H9 (cell line): ENCODE measurements at regions not wholly inside any gene's neighbourhood (a gene's known extent, or its start where the extent isn't known, plus 50 kb on each side); places are given as distances from the start of the nearest gene placed in this dataset.

Source experiments
- DNase-seq: peaks from one replicate; pipeline ENCODE4 v3.0.0-alpha.2; 2017
- H2AFZ ChIP-seq: one replicate; pipeline ENCODE4 v1.6.1; 2013; ENCODE audit warnings: mild to moderate bottlenecking, low read length, control low read depth, moderate library complexity
- H2AK5ac ChIP-seq: 2 replicates; pipeline ENCODE4 v1.6.1; 2013; ENCODE audit warnings: low read length, control low read depth, mixed read lengths; ENCODE audit not compliant: insufficient read length
- H2BK120ac ChIP-seq: one replicate; pipeline ENCODE4 v1.6.1; 2013; ENCODE audit warnings: low read depth, mild to moderate bottlenecking, low read length, control low read depth, inconsistent platforms; ENCODE audit not compliant: poor library complexity, severe bottlenecking
- H2BK12ac ChIP-seq: 2 replicates; pipeline ENCODE4 v1.6.1; 2013; ENCODE audit warnings: low read length, control low read depth, mixed read lengths, low read depth; ENCODE audit not compliant: insufficient read length
- H2BK15ac ChIP-seq: 2 replicates; pipeline ENCODE4 v1.6.1; 2013; ENCODE audit warnings: low read depth, low read length, control low read depth
- H2BK20ac ChIP-seq: one replicate; pipeline ENCODE4 v1.6.1; 2013; ENCODE audit warnings: low read depth, mild to moderate bottlenecking, low read length, control low read depth, inconsistent platforms; ENCODE audit not compliant: poor library complexity, severe bottlenecking
- H2BK5ac ChIP-seq: 2 replicates; pipeline ENCODE4 v1.6.1; 2013; ENCODE audit warnings: low read length, control low read depth, mixed read lengths; ENCODE audit not compliant: insufficient read length
- H3K14ac ChIP-seq: 2 replicates; pipeline ENCODE4 v1.6.1; 2013; ENCODE audit warnings: low read length, control low read depth; ENCODE audit not compliant: insufficient read depth
- H3K18ac ChIP-seq: 2 replicates; pipeline ENCODE4 v1.6.1; 2013; ENCODE audit warnings: low read depth, mild to moderate bottlenecking, mixed read lengths, low read length, control low read depth; ENCODE audit not compliant: insufficient read length
- H3K23ac ChIP-seq: 2 replicates; pipeline ENCODE4 v1.6.1; 2013; ENCODE audit warnings: low read length, control low read depth, mixed read lengths, low read depth; ENCODE audit not compliant: insufficient read length
- H3K23me2 ChIP-seq: 2 replicates; pipeline ENCODE4 v1.6.1; 2013; ENCODE audit warnings: low read depth, mild to moderate bottlenecking, mixed read lengths, low read length, control low read depth; ENCODE audit not compliant: insufficient read length, poor library complexity, severe bottlenecking
- H3K27ac ChIP-seq: 2 replicates; pipeline ENCODE4 v1.5.1; 2013; ENCODE audit warnings: low read length, control low read depth, mixed read lengths, low read depth; ENCODE audit not compliant: insufficient read length
- H3K27me3 ChIP-seq: 2 replicates; pipeline ENCODE4 v1.6.1; 2013; ENCODE audit warnings: low read length, control low read depth, inconsistent platforms; ENCODE audit not compliant: insufficient read depth
- H3K4ac ChIP-seq: 2 replicates; pipeline ENCODE4 v1.6.1; 2013; ENCODE audit warnings: low read depth, mild to moderate bottlenecking, control low read depth, inconsistent platforms, low read length, moderate library complexity
- H3K4me1 ChIP-seq: 2 replicates; pipeline ENCODE4 v1.6.1; 2013; ENCODE audit warnings: low read length, control low read depth, inconsistent platforms; ENCODE audit not compliant: insufficient read depth
- H3K4me2 ChIP-seq: 2 replicates; pipeline ENCODE4 v1.6.1; 2013; ENCODE audit warnings: low read length, control low read depth, mixed read lengths; ENCODE audit not compliant: insufficient read length, insufficient read depth
- H3K56ac ChIP-seq: 2 replicates; pipeline ENCODE4 v1.6.1; 2013; ENCODE audit warnings: low read depth, mild to moderate bottlenecking, mixed read lengths, low read length, control low read depth; ENCODE audit not compliant: insufficient read length
- H3K79me1 ChIP-seq: 2 replicates; pipeline ENCODE4 v1.6.1; 2013; ENCODE audit warnings: low read depth, mild to moderate bottlenecking, moderate library complexity, low read length, control low read depth, inconsistent platforms; ENCODE audit not compliant: insufficient read depth, poor library complexity, severe bottlenecking
- H3K79me2 ChIP-seq: 2 replicates; pipeline ENCODE4 v1.6.1; 2013; ENCODE audit warnings: low read length, control low read depth, inconsistent platforms; ENCODE audit not compliant: insufficient read depth
- H3K9ac ChIP-seq: 2 replicates; pipeline ENCODE4 v1.6.1; 2013; ENCODE audit warnings: low read length, control low read depth, mixed read lengths; ENCODE audit not compliant: insufficient read length; ENCODE audit errors: extremely low read depth
- H3K9me3 ChIP-seq: one replicate; pipeline ENCODE4 v1.6.1; 2013; ENCODE audit warnings: low read depth, low read length, inconsistent platforms; ENCODE audit not compliant: control insufficient read depth
- H3T11ph ChIP-seq: one replicate; pipeline ENCODE4 v1.6.1; 2013; ENCODE audit warnings: mild to moderate bottlenecking, low read length, control low read depth, inconsistent platforms
- H4K20me1 ChIP-seq: one replicate; pipeline ENCODE4 v1.6.1; 2013; ENCODE audit not compliant: control insufficient read depth, insufficient read length, insufficient read depth
- H4K5ac ChIP-seq: 2 replicates; pipeline ENCODE4 v1.6.1; 2013; ENCODE audit warnings: low read depth, mild to moderate bottlenecking, mixed read lengths, low read length, control low read depth; ENCODE audit not compliant: insufficient read length
- H4K8ac ChIP-seq: replicated peaks from 2 replicates; pipeline ENCODE4 v1.6.1; 2013; ENCODE audit warnings: low read length, control low read depth, mixed read lengths, low read depth; ENCODE audit not compliant: insufficient read length
- H4K91ac ChIP-seq: 2 replicates; pipeline ENCODE4 v1.6.1; 2013; ENCODE audit warnings: low read depth, mild to moderate bottlenecking, moderate library complexity, mixed read lengths, low read length, control low read depth; ENCODE audit not compliant: insufficient read length
- H3K27ac Mint-ChIP-seq, 3 experiments: 2 replicates in 2 of 3; 3 replicates in 1 of 3; pipeline ENCODE4 v1.8.0; 2020 to 2021; ENCODE audit warnings: mixed read lengths in 3 of 3, mild to moderate bottlenecking in 1 of 3, moderate library complexity in 1 of 3
- H3K27me3 Mint-ChIP-seq: 2 replicates; pipeline ENCODE4 v1.8.0; 2021; ENCODE audit warnings: low read depth, mild to moderate bottlenecking, moderate library complexity, mixed read lengths
- H3K36me3 Mint-ChIP-seq, 3 experiments: 2 replicates in 2 of 3; 3 replicates in 1 of 3; pipeline ENCODE4 v1.8.0; 2020 to 2021; ENCODE audit warnings: low read depth in 3 of 3, mixed read lengths in 3 of 3; ENCODE audit not compliant: insufficient read depth in 1 of 3
- H3K4me1 Mint-ChIP-seq, 2 experiments: 2 replicates each; pipeline ENCODE4 v1.8.0; 2020; ENCODE audit warnings: mixed read lengths in 2 of 2
- H3K4me3 Mint-ChIP-seq, 2 experiments: 2 replicates in 1 of 2; 3 replicates in 1 of 2; pipeline ENCODE4 v1.8.0; 2020 to 2021; ENCODE audit warnings: mild to moderate bottlenecking in 2 of 2, mixed read lengths in 2 of 2, moderate library complexity in 1 of 2
- H3K9me3 Mint-ChIP-seq, 2 experiments: 2 replicates in 1 of 2; 3 replicates in 1 of 2; pipeline ENCODE4 v1.8.0; 2020; ENCODE audit warnings: mild to moderate bottlenecking in 2 of 2, mixed read lengths in 2 of 2, moderate library complexity in 1 of 2
- WGBS: extraction: QIAGEN DNeasy Blood & Tissue Kit; methylation state at CpG from one replicate; pipeline ENCODE4 v1.1.7; 2013; ENCODE audit warnings: missing lambda C conversion rate, low lambda C conversion rate, mixed read lengths; ENCODE audit not compliant: insufficient read length; ENCODE audit errors: extremely low coverage; 5-methylcytosine and 5-hydroxymethylcytosine counted together
- TF ChIP-seq, protein P1 (sequence below): fragments of 200-600 bp; sonication (generic); conservative IDR thresholded peaks from 3 replicates; pipeline ENCODE4 v1.8.0; 2021; ENCODE audit warnings: antibody characterized with exemption, mild to moderate bottlenecking

DNA sequence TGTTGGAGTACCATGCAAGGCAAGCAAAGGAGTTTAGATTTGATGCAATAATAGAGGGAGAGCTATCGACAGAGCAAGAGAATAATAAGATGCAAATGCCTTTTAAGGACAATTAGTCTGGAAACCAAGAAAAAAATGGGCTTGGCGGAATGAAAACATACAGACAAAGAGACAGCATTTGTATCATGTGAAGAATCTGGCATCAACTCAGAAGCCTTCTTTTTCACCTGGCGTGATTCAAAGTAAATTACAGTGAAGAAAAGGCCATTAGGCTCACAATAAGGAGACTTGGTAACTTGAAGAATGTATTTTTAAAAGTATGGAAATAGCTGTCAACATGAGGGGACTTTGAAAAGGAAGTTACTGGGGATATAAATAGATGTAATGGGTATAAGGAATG lies 521.2 kb upstream of the GOLIM4 start:
- Histone ChIP-seq H2AK5ac (no peak overlapping the region), H2BK5ac (no peak overlapping the region), H3K9me3 (no peaks in the 10 kb centered on the region), H4K91ac (no peak overlapping the region), H2BK12ac (no peak overlapping the region), H2AFZ (no peak overlapping the region), H2BK120ac (no peak overlapping the region), H3K56ac (no peak overlapping the region), H3K23ac (no peak overlapping the region), H3K23me2 (no peaks in the 10 kb centered on the region), H3K4ac (no peak overlapping the region), H3K9ac (no peak overlapping the region), H2BK20ac (no peak overlapping the region), H4K8ac (no peak overlapping the region), H4K20me1 (no peaks in the 10 kb centered on the region), H3K79me2 (no peaks in the 10 kb centered on the region), H2BK15ac (no peak overlapping the region), H3K4me1 (peaks cover 16% of the 10 kb centered on the region), H3K79me1 (no peaks in the 10 kb centered on the region), H3K18ac (no peak overlapping the region), H3K14ac (no peak overlapping the region), H3T11ph (no peak overlapping the region), H4K5ac (no peak overlapping the region), H3K4me2 (no peak overlapping the region), H3K27me3 (no peaks in the 10 kb centered on the region), H3K27ac (peak overlapping the region; percentile 87)
- WGBS = no CpG with 5 or more reads among the region's 3 CpGs
- H3K27ac Mint-ChIP-seq = peak overlapping the region; percentile 13 to 99 (median 89); a peak in 6 of 7 replicates
- H3K4me1 Mint-ChIP-seq = peaks cover 62 to 65% of the 10 kb centered on the region in 2 experiments
- peaks cover 0 to 5% (median 2%) of the 10 kb centered on the region in 3 experiments; a peak in 1 of 7 replicates for H3K36me3 Mint-ChIP-seq
- TF ChIP-seq, protein P1, sequence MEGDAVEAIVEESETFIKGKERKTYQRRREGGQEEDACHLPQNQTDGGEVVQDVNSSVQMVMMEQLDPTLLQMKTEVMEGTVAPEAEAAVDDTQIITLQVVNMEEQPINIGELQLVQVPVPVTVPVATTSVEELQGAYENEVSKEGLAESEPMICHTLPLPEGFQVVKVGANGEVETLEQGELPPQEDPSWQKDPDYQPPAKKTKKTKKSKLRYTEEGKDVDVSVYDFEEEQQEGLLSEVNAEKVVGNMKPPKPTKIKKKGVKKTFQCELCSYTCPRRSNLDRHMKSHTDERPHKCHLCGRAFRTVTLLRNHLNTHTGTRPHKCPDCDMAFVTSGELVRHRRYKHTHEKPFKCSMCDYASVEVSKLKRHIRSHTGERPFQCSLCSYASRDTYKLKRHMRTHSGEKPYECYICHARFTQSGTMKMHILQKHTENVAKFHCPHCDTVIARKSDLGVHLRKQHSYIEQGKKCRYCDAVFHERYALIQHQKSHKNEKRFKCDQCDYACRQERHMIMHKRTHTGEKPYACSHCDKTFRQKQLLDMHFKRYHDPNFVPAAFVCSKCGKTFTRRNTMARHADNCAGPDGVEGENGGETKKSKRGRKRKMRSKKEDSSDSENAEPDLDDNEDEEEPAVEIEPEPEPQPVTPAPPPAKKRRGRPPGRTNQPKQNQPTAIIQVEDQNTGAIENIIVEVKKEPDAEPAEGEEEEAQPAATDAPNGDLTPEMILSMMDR = no peak
- no peaks in the 10 kb centered on the region; a peak in 1 of 5 replicates for H3K9me3 Mint-ChIP-seq
- H3K27me3 Mint-ChIP-seq = no peaks in the 10 kb centered on the region; the same call in 1 of the 2 replicates
- peak overlapping the region in 1 of 2 experiments; percentile 3; a peak in 1 of 5 replicates for H3K4me3 Mint-ChIP-seq
- DNase-seq = no peak
